Left ventricle myocardium inferior (tissue), 1 donor: ENCODE measurements at regions not wholly inside any gene's neighbourhood (a gene's known extent, or its start where the extent isn't known, plus 50 kb on each side); places are given as distances from the start of the nearest gene placed in this dataset.

Source experiments
- DNase-seq: peaks from one replicate; pipeline ENCODE4 v3.0.0-alpha.2; 2020
- H3K27ac ChIP-seq: fragments of 200-600 bp; replicated peaks from 2 replicates; pipeline ENCODE4 v1.8.0; 2021
- H3K27me3 ChIP-seq: fragments of 200-600 bp; 2 replicates; pipeline ENCODE4 v1.8.0; 2021; ENCODE audit warnings: low read depth
- H3K36me3 ChIP-seq: fragments of 200-600 bp; 2 replicates; pipeline ENCODE4 v1.8.0; 2021
- H3K4me1 ChIP-seq: fragments of 200-600 bp; 2 replicates; pipeline ENCODE4 v1.8.0; 2021
- H3K4me3 ChIP-seq: fragments of 200-600 bp; 2 replicates; pipeline ENCODE4 v1.8.0; 2021; ENCODE audit warnings: mild to moderate bottlenecking, moderate library complexity
- H3K9me3 ChIP-seq: fragments of 200-600 bp; replicated peaks from 2 replicates; pipeline ENCODE4 v1.8.0; 2021
- CTCF ChIP-seq: fragments of 200-600 bp; IDR thresholded peaks from 2 replicates; pipeline ENCODE4 v1.8.0; 2021; ENCODE audit warnings: antibody characterized with exemption, mild to moderate bottlenecking, borderline replicate concordance
- intact Hi-C: fragments of 100-400 bp; cut with micrococcal nuclease; formaldehyde crosslinking; loops from one replicate; pipeline ENCODE4 v1.11.0; 2022
- donor health status: DM: no; HTN: yes; CAD: no; lungs with severe emphysema.

GRCh38 chr3:182487143-182487542 is 306.2 kb upstream of the ATP11B start:
- Histone ChIP-seq H3K4me1 (no peaks in the 10 kb centered on the region), H3K27me3 (peaks cover 3% of the 10 kb centered on the region), H3K4me3 (no peak overlapping the region), H3K9me3 (no peaks in the 10 kb centered on the region), H3K27ac (no peak overlapping the region), H3K36me3 (no peaks in the 10 kb centered on the region)
- DNase-seq, result no peak
- TF ChIP-seq CTCF, result no peak
- intact Hi-C loops, result no loop called here

- intact Hi-C loops, result no loop called here
- DNase-seq, result no peak
- Histone ChIP-seq H3K36me3 (no peaks in the 10 kb centered on the region), H3K9me3 (no peaks in the 10 kb centered on the region), H3K4me3 (no peak overlapping the region), H3K4me1 (no peaks in the 10 kb centered on the region), H3K27ac (no peak overlapping the region), H3K27me3 (peaks cover 3% of the 10 kb centered on the region)
- TF ChIP-seq CTCF, result no peak
These were observed 305.7 kb upstream of the ATP11B start for GRCh38 chr3:182487611-182488010.

GRCh38 chr3:182490596-182491491 is 302.5 kb upstream of the ATP11B start:
- intact Hi-C loops, result no loop called here
- no peaks in the 10 kb centered on the region for H3K27me3 ChIP-seq
- H3K4me3 ChIP-seq, result no peak overlapping the region
- peak; percentile 49 for TF ChIP-seq CTCF
- no peak overlapping the region for H3K27ac ChIP-seq
- H3K36me3 ChIP-seq, result no peaks in the 10 kb centered on the region
- DNase-seq, result no peak
- H3K9me3 ChIP-seq, result no peaks in the 10 kb centered on the region
- H3K4me1 ChIP-seq, result no peaks in the 10 kb centered on the region

- no peaks in the 10 kb centered on the region for H3K36me3 ChIP-seq
- H3K27me3 ChIP-seq, result no peaks in the 10 kb centered on the region
- H3K9me3 ChIP-seq, result no peaks in the 10 kb centered on the region
- TF ChIP-seq CTCF, result no peak
- H3K4me3 ChIP-seq, result no peak overlapping the region
- H3K27ac ChIP-seq, result no peak overlapping the region
- DNase-seq, result no peak
- no peaks in the 10 kb centered on the region for H3K4me1 ChIP-seq
- intact Hi-C loops, result no loop called here
These were observed 301.7 kb upstream of the ATP11B start for GRCh38 chr3:182491577-182491976.

- no peak for TF ChIP-seq CTCF
- Histone ChIP-seq H3K36me3 (no peaks in the 10 kb centered on the region), H3K4me1 (no peaks in the 10 kb centered on the region), H3K4me3 (no peak overlapping the region), H3K9me3 (no peaks in the 10 kb centered on the region), H3K27ac (no peak overlapping the region), H3K27me3 (no peaks in the 10 kb centered on the region)
- DNase-seq, result no peak
- intact Hi-C loops, result no loop called here
These were observed 300.8 kb upstream of the ATP11B start for GRCh38 chr3:182492536-182492935.
